Right hindlimb (tissue), 1 donor: ENCODE measurements at regions not wholly inside any gene's neighbourhood (a gene's known extent, or its start where the extent isn't known, plus 50 kb on each side); places are given as distances from the start of the nearest gene placed in this dataset.
A peak's percentile ranks its signal among the peaks of the same experiment; 100 is the strongest.
"Not testable (repeated sequence)": the region's sequence is repeated elsewhere in the genome, so short reads cannot be mapped to it uniquely, and the experiment has no call there.

Experiments
- DNase-seq: peaks from one replicate; pipeline ENCODE4 v3.0.0-alpha.2; 2018

DNA sequence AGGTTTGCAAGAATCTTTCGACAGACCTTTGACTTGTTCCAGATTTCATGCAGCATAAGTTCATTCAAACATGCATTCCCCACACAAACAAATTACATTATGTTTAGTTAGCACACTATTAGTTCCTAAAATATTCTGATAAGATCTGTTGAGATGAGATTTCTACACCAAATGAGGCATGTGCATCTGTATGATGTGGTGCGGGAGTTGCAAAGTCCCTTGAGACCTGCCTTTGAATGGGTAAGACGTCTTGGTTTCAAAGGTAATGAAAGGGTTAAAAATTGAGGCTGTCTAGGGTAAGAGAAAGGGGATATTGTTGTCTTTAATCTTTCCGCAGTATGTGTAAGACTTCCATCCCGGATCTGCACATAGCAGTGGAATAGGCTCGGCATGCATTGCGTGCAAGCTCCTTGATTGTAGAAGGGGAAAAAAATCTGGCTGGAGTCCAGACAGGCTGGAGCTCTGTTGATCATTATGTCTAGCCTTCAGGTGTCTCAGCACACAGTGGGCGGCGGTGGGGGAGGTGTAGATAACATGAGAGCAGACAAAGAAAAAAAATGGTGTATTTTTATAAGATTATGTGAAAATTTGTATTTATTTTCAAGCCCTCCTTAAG lies 296.6 kb downstream of the PTPRC start:
- DNase-seq: peak; percentile 86

DNA sequence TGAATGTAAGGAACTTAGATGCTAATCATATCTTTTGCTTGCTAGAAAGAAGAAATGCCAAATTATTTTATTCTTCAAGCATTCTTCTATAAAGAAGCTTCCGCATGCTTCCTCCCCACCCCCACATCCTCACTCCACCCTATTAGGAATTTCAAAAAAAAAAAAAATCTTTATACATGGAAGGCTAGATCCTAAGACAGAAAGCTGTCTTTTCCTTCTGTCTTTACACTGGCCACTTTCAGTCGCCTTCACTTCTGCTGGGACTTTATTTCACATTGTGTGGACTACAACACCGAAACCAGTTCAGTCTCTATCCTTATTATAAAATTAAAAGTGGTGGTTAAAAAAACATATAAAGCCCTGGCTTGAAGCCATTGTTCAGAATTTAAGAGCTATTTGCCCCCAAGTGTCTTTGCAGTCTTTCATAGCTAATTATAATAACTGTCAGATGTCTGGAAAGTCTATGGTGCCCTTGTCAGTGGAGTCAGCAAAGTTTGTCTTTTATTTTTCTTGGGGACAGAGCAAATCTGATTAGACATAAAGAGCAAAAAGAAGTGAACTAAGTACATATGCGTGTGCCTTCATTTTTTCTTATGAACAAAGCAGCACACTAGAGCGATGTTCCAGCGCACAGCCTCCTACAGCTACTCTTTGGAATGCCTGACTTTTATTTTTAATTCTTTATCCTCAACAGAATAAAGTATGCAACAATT lies 297.7 kb downstream of the PTPRC start:
- peak; percentile 26 for DNase-seq

DNA sequence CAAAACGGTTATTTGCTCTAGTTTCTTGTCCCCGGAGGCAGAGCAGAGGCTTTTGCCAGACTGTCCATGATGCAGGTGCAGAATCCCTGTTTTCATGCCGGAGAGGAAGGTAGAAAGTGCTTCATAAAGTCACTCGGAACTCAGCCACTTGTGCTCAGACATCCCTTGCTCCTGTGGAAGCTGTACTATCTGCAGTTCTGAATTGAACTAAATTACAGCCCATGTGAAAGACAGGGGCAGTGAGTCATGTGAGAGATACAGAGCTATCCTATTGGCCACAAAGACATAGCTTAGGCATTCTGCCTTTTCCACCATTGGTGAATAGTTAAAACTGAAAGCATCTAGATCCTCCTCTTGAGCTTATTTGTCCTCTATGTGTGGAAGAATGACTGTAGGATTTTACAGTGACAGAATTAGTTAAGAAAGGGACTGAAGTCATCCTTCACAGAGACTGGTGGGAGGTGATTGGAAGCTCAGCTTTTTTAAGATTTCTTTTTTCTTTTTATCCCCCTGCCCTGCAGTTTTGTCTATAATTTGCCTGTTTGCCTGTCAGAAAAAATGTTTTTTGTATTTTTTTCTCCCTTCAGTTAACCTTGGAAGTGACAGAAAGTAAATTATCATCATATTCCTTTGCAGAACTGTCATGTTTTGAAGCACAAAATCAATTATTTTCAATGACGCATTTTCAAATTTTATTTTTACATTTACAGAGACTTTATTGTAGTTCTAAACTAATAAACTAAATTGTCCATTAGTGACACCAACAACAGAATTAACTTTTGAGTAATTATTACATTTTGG lies 298.6 kb downstream of the PTPRC start:
- DNase-seq: peak; percentile 81

DNA sequence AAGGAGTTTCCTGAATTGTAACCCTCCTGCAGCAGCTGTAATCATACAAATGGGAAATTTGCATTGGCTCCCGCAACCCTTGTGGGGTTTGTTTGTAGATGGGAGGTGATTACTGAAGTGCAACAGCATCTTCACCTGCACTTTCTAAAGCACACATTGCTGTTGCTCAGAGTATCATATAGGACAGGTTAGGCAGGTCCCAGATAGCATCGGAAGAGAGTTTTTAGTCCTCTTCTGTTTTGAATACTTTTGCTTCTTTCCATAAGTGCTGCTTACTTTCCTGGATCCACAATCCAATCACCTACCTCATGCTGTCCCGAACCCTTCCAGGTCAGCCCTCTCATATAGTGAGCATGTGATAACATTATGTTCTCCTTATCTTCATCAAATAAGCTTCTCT lies 300.4 kb downstream of the PTPRC start:
- no peak for DNase-seq

DNA sequence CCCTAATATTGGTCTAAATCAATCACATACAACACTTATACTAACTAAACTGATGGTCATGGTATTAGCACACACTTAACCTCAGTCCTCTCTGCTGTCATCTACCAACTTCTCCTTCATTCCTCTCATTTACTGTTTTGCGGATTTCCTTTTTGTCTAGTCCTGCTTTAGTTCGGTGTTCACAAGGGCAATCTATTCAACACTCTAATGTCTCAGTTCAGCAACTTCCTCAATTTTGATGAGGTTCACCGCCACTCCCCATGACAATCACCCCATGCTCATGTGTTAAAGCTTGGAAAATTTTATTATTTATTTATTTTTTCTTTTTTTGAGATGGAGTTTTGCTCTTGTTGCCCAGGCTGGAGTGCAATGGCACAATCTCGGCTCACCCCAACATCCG lies 301.1 kb downstream of the PTPRC start:
- DNase-seq: no peak

DNA sequence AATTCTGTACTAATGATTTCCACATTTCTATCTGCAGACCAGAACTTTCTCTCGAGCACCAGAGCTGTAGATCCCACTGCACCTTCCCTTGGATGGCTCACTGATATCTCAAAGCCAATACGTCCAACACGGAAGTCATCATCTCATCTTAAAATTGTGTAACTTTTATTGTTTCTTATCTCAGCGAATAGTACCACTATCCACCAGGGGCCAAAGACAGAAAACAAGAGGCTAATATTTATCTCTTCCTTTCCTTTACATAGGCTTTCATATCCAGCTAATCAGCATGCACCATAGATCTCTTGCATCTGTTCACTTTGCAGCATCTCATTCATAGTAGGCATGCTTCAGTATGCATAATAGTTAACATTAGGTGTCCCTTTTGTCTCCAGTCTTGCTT lies 303.6 kb downstream of the PTPRC start:
- DNase-seq: no peak

DNA sequence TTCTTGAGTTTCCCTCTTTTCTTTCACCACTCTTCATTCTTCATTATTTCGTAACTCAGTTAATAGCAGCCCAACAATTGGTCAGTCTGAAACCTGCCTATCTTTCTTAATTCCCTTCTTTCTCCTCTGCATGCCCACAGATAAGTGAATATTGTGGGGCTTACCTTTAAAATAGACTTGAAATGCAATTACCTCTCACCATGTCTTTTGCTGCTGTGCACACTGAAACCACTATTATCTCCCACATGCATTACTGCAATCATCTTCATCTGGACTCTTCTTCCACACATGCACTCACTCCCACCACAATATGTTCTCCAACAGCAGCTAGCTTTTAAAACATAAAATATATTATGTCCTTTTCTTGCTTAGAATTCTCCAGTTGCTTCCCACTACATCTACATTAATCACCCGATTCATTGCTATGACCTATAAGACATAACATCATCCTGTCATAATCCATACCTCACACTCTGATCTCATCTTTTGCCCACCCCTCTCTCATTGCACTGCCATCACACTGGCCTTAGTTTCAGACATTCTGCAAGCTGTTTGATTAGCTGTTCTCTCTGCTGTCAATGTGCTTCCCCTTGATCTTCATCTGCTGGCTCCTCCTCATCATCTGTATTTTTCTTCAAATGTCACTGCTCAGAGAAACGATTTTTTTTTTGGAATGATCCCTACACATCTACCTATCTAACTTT lies 304.8 kb downstream of the PTPRC start:
- no peak for DNase-seq

DNA sequence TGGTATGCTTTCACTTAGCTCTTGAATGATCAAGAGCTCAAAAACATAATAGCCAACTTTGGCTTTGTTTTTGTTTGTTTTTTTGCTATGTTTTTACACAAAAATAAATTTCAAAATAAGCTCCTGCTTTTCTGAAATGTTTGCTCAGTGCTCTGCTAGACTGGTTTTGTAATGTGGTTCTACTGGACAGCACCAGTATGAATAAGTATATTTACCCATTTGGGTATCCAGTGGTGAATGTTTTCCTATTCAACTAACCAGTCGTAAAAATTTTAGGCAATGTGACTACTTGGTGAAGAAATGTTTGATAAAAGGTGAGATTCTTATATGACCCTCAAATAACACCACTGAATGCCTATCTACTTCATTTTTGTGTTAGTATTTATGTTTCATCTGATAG lies 308.6 kb downstream of the PTPRC start:
- no peak for DNase-seq

DNA sequence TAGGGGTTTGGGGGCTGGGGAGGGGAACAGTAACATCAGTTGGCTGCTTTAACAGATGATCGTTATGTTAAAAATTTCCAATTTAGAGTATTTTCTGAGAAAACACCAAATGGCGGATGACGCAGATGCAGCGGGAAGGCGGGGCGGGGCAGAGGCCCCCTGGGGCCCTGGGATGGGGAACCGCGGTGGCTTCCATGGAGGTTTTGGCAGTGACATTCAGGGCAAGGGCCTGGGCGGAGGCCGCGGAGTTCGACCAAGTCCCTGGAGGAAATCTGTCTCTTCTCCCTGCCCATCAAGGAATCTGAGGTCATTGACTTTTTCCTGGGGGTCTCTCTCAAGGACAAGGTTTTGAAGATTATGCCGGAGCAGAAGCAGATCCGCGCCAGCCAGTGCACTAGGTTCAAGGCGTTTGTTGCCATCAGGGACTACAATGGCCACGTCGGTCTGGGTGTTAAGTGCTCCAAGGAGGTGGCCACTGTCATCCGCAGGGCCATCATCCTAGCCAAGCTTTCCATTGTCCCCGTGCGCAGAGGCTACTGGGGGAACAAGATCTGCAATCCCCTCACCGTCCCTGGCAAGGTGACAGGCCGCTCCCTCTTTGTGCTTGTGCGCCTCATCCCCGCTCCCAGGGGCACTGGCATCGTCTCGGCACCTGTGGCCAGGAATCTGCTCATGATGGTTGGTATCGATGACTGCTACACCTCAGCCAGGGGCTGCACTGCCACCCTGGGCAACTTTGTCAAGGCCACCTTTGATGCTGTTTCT lies 310.2 kb downstream of the PTPRC start:
- no peak for DNase-seq

DNA sequence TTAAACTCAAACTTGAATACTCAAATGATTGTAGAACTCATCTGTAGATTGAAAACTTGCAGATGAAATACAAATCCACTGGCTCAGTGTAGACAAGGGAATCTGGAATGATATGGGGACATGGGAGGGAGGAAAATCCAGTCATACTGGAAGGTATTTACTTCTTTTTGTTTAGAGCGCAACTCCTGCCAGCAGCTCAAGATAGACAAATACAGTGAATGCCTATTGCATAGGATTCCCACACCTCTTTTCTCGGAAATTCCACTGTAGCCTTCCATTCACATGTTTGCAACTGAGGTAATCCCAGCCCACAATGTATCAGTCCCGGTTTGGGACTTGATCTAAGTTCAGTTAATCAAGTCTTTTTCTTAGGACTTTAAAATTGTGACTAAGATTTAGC lies 311.2 kb downstream of the PTPRC start:
- no peak for DNase-seq

DNA sequence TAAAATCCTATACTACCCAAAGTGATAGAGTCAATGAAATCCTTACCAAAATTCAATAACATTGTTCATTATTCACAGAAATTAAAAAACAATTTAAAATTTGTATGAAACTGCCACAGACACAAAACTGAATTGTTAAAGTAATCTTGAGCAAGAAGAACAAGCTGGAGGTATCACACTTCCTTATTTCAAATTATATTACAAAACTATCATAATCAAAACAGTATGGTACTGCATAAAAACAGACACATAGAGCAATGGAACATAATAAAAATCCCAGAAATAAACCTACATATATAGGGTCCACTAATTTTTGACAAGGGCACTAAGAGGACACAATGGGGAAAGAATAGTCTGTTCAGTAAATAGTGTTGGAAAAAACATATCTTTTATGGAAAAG lies 316.2 kb downstream of the PTPRC start:
- DNase-seq: no peak

DNA sequence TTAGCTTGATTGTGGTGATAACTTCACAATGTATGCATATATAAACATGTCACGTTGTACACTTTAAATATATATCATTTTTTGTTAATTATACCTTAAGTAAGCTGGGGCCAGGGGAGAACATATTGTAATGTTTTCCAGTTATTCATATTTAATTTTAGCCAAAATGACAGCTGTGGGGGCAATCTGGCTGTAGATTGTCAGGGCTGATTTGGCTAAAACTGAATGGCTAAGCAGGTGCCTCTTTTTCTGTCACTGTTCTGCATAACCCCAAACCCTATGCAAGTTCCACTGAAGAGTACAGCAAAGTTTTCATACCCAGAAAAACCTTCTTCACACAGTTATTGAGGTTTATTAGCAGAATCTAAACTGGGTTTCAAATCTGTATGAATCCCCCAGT lies 318.2 kb downstream of the PTPRC start:
- DNase-seq: no peak

DNA sequence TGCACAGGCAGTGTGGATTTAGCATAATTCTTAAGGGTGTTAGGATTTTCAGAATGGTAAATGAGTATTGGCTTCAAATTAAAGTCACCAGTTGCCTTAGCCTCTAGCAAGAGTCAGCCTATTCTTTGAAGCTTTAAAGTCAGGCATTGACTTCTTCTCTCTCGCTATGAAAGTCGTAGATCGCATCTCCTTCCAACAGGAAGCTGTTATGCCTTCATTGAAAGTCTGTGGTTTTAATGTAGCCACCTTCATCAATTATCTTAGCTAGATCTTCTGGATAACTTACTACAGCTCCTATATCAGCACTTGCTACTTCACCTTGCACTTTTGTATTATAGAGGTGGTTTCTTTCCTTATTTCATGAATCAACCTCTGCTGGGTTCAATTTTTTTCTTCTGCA lies 320.2 kb downstream of the PTPRC start:
- DNase-seq: no peak

DNA sequence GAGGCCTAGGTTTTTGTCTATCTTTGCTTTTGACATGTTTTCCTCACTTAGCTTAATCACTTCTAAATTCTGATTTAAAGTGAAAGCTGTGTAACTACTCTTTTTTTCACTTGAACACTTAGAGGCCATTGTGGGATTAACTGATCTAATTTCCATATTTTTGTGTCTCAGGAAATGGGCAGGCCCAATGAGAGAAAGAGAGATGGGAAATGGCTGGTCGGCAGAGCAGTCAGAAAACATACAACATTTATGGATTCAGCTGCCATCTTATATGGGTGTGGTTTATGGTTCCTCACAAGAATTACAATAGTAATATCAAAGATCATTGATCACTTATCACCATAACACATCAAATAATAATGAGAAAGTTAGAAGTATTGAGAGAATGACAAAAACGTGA lies 320.8 kb downstream of the PTPRC start:
- no peak for DNase-seq

DNA sequence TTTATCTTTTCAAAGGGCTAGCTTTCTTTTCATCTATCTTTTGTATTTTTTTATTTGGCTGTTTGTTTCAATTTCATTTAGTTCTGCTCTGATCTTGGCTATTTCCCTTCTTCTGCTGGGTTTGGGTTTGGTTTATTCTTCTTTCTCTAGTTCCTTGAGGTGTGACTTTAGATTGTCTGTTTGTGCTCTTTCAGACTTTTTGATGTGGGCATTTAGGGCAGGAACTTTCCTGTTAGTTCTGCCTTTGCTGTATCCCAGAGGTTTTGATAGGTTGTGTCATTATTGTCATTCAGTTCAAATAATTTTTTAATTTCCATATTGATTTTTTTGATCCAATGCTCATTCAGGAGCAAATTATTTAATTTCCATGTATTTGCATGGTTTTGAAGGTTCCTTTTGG lies 325.0 kb downstream of the PTPRC start:
- not testable (repeated sequence) for DNase-seq

DNA sequence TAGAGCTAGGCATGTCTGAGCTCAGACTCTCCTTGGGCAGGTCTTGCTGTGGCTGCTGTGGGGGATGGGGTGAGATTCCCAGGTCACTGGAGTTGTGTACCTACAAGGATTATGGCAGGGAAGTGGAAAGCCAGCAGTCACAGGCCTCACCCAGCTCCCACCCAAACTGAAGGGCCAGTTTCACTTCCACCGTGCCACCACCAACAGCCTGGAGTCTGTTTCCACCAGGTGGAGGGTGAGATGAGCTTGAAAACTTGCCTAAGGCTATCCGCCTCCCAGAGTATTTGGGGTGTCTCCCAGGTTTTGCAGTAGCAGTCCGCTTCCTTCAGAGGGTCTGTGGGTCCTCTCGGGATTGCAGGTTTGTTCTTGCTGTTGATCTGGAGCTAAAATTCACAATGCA lies 327.7 kb downstream of the PTPRC start:
- no peak for DNase-seq

DNA sequence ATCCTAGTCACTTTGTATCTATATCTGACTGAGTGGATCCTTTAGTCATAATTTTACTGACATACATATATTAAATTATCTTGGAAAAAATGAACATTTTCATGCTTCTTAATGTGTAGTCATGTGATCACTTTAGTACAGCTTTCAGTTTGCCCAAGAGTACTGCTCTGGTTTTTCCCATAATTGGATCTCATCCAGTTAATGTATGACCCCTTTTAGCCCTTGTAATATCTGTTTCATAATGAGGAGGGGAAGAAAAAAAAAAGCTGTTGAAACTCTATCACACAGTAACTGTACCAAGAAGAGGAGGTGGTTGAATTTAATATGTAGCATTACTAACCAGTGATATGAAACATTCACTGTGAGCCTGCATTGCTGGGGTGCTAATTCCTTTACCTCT lies 328.7 kb downstream of the PTPRC start:
- DNase-seq: no peak

DNA sequence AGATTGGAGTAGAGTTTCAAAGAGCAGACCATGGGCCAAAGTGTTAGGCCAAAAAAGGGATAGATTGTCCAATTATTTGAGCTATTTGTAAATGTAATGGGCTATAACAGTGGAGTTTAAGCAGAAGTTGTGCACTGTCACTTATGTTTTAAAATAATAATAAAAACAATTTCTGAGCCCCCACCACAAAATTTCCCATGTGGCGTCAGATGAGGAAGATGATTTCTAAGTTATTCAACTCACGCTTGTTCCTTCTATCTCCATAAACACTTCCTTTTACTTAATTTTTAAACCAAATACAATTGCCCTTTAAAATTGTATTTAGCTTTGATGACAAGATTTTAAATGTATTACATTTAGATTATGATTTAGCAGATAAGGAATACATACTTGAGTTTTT lies 330.0 kb downstream of the PTPRC start:
- no peak for DNase-seq

DNA sequence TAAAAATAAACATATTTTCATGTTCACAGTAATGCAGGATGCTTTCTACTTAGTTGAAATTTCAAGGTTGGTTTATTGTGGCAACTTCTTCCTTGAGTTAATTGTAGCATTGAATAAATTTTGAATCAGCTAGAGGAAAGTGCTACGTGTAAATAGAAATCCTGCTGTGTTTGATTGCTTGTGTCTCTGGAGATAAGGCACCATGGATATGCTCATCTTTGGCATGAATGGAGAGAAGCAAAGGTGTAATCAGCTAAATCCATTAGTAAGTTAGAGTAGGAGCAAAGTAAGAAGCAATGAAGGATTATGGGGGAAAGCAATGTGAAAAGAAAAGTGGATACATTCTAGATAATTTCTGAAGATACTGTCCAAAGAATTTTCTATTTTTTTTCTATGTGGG lies 331.1 kb downstream of the PTPRC start:
- no peak for DNase-seq

DNA sequence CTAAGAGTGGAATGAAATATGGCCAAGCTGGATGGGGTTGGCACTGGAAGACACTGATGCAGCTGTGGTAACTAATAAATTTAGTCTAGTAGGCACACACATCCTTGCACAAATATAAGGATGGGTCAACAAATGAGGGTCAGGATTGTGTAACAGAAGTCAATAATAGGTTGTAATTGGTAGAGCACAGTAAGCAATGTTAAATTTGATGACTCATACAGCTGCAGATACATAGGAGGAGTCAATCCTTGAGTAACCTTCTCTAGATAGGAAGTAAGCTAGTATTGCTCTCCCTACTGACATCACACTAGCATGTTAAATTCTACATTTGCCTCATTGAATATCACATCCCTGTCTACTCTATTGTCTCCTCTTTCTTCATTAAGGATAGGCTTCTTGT lies 332.1 kb downstream of the PTPRC start:
- no peak for DNase-seq

DNA sequence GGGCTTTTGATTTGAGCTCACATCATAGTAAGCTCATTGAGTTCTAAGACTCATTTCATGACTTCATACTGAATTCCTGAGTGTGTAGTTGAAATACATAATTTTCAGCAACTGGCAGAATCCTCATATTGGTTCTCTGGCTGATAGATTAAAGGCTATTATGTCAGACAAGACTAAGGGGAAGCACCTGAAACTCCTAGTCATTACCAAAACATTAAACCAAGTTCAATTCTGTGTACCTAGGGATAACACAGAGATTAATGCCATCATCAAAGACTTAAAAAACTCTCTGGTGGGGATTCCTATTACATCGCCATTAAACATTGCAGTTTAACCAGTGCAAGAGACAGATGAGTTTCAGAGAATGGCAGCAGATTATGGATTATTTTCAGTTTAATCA lies 339.1 kb downstream of the PTPRC start:
- no peak for DNase-seq

DNA sequence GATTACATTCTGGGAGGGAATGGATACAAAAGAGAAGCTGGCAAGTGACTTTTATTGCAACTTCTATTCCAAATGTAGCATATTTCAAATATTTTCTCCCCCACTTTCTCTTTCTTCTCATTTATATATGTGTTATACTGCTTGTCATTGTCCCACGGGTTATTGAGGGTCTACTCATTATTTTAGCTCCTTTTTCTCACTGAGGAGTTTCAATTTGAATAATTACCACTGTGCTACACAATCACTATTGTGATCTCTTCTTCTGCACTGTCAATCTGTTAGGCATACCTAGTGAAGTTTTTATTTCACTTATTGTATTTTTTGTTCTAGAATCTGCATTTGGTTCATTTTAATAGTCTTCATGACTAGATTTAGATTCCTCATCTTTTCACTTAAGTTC lies 339.7 kb downstream of the PTPRC start:
- DNase-seq: no peak

DNA sequence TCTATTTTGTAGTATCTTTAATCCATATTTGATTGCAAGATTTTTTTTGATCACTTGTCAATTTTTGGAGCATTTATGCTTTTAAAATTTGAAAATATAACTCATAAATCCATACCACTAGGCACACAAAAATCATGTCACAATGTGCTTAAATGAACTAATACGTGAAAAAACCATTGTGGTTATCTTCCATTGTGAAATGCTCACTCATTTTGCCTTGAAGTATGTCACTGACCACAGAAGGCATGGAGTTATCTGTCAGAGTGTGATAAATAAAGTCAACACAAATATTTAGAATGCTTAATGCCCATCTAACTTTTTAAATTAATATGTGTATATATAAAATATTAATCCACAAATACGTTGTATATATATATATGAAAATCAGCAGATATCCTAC lies 347.2 kb downstream of the PTPRC start:
- no peak for DNase-seq
